Choroid plexus epithelial cell (primary cell): ENCODE measurements at regions not wholly inside any gene's neighbourhood (a gene's known extent, or its start where the extent isn't known, plus 50 kb on each side); places are given as distances from the start of the nearest gene placed in this dataset.

Experiments
- DNase-seq: peaks from one replicate; pipeline ENCODE4 v3.0.0-alpha.2; 2010; ENCODE audit warnings: low read depth
- H3K4me3 ChIP-seq: 2 replicates; pipeline ENCODE4 v1.5.1; 2011; ENCODE audit warnings: low read depth, mild to moderate bottlenecking, control low read depth, low read length, moderate library complexity
- CTCF ChIP-seq: conservative IDR thresholded peaks from 2 replicates; pipeline ENCODE4 v1.5.1; 2011; ENCODE audit warnings: low read depth, mild to moderate bottlenecking, control low read depth, inconsistent platforms, low read length, moderate library complexity

GRCh38 chr11:82326853-82327252 lies 406.8 kb downstream of the FAM181B start:
- no peak for TF ChIP-seq CTCF
- DNase-seq: no peak

GRCh38 chr11:82321206-82321605 lies 412.5 kb downstream of the FAM181B start:
- H3K4me3 ChIP-seq: no peak overlapping the region
- TF ChIP-seq CTCF: no peak
- no peak for DNase-seq

More at GRCh38 chr11:82326853-82327252, 406.8 kb downstream of the FAM181B start:
- no peak overlapping the region for H3K4me3 ChIP-seq

DNA sequence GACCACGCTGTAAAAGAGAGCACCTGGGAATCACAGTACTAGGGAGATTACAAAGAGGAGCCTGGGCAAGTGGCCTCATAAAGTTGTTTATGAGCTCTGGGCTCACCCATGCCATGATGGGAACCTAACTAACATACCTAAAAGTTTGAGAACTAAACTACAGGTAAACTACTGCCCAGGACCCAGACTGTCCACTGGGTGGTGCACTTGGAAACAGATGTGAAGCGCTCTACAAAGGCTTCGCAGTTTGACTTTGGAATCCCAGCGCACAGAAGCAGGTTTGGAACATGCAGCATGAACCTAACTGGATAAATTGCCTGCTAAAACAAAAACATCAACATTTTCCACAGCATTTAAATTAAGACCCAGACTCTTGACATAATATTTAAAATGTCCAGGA lies 418.6 kb downstream of the FAM181B start:
- no peak for DNase-seq
- TF ChIP-seq CTCF: peak; percentile 4
- H3K4me3 ChIP-seq: no peak overlapping the region

GRCh38 chr11:82308979-82309378 lies 424.7 kb downstream of the FAM181B start:
- no peak for TF ChIP-seq CTCF
- no peak for DNase-seq
- no peak overlapping the region for H3K4me3 ChIP-seq

GRCh38 chr11:82305123-82305522 lies 428.5 kb downstream of the FAM181B start:
- TF ChIP-seq CTCF: no peak
- DNase-seq: no peak
- H3K4me3 ChIP-seq: no peak overlapping the region

DNA sequence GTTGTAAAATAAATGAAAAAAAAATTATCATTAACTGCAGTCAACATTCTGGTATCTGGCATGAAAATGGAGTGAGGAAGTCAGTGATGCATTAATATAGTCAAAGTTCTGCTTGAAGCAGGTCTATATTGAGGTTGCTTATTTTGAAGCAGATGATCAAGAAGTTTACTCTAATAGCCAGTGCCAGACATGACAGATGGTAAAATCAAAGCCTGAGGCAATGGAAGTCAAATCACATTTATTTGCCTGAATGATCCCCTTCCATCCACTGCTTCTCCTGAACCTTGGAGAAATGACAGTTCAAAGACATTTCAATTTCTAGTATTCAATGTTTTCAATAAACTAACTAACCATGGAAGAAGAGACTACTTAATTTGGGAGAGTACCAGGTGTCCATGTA lies 430.0 kb downstream of the FAM181B start:
- DNase-seq: no peak
- no peak overlapping the region for H3K4me3 ChIP-seq
- TF ChIP-seq CTCF: no peak

DNA sequence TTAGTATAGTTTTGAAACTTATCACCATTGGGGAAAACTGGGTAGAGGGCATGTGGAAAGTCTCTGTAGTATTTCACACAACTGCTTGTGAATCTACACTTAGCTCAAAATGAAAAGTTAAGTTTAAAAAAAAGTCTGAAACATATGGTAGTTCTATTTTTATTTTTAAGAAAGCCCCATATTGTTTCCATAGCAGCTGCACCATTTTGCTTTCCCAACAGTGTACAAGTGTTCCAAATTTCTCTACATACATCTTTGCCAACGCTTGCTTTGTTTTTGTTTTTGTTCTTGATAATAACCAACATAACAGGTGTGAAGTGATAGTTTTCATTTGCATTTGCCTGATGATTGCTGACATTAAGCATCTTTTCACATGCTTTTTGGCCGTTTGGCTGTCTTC lies 445.2 kb downstream of the FAM181B start:
- no peak for TF ChIP-seq CTCF
- H3K4me3 ChIP-seq: no peak overlapping the region
- DNase-seq: no peak
